Astrocyte (in vitro differentiated cells and primary cell): ENCODE measurements at regions not wholly inside any gene's neighbourhood (a gene's known extent, or its start where the extent isn't known, plus 50 kb on each side); places are given as distances from the start of the nearest gene placed in this dataset.

Experiments
- CTCF ChIP-seq: IDR thresholded peaks from 2 replicates; pipeline ENCODE4 v1.5.1; 2011; ENCODE audit warnings: low read depth, mild to moderate bottlenecking, inconsistent platforms, low read length, moderate library complexity; ENCODE audit not compliant: insufficient read depth
- EZH2 ChIP-seq: IDR thresholded peaks from 2 replicates; pipeline ENCODE4 v1.6.1; 2012; ENCODE audit warnings: mild to moderate bottlenecking, low read length, inconsistent platforms; ENCODE audit not compliant: insufficient read depth

- TF ChIP-seq CTCF (no peak), EZH2 (no peak)
Observed at GRCh38 chr1:219812086-219812485, 116.3 kb downstream of the SLC30A10 start.
